ENCODE measurements at regions not wholly inside any gene's neighbourhood (a gene's known extent, or its start where the extent isn't known, plus 50 kb on each side); places are given as distances from the start of the nearest gene placed in this dataset.

- no peak for TF ChIP-seq ZNF277 (CRISPR knock-in tag; IDR thresholded peaks at IDR 0.05; ENCODE audit: borderline replicate concordance)
- no peak for TF ChIP-seq NFATC3 (IDR thresholded peaks at IDR 0.05)
- TF ChIP-seq ARID1B (IDR thresholded peaks at IDR 0.05): 0 out of 2 replicates have a peak, but pooled peaks have one; percentile 7
- TF ChIP-seq ZNF717 (CRISPR knock-in tag; IDR thresholded peaks at IDR 0.05): no peak
- no peak for TF ChIP-seq ARID3A (IDR thresholded peaks at IDR 0.05; ENCODE audit: borderline replicate concordance, low read depth, low read length)
- TF ChIP-seq ZNF518B (CRISPR knock-in tag; IDR thresholded peaks at IDR 0.05): no peak
- no peak for TF ChIP-seq NFXL1 (CRISPR knock-in tag; IDR thresholded peaks at IDR 0.05)
- TF ChIP-seq RBFOX2 (IDR thresholded peaks at IDR 0.05; ENCODE audit: low read depth, low read length): no peak
- no peak for TF ChIP-seq HOMEZ (CRISPR knock-in tag; IDR thresholded peaks at IDR 0.05)
- TF ChIP-seq CEBPZ (IDR thresholded peaks at IDR 0.05; ENCODE audit: borderline replicate concordance, low read depth, low read length): no peak
- TF ChIP-seq SMC3 (conservative IDR thresholded peaks at IDR 0.05; ENCODE audit: insufficient read depth, low read depth, low read length): no peak
- TF ChIP-seq CHAMP1 (IDR thresholded peaks at IDR 0.05): peak; percentile 10; the same call in 1 of the 2 replicates
These were observed 188.4 kb downstream of the MTCL1 start (continued) for GRCh38 chr18:8893628-8894231.

All from K562 (cell line).